ENCODE measurements at regions not wholly inside any gene's neighbourhood (a gene's known extent, or its start where the extent isn't known, plus 50 kb on each side); places are given as distances from the start of the nearest gene placed in this dataset.

- no peaks in the 10 kb centered on the region for H3K4me1 ChIP-seq (ENCODE audit: control insufficient read depth in 1 of 2, insufficient read depth in 2 of 2, low read length in 2 of 2)
- DNase-seq (ENCODE audit: low read depth, low spot score) (no peak), ATAC-seq (no peak)
- H3K9me2 ChIP-seq (ENCODE audit: insufficient read depth): 0 out of 2 replicates have a peak, but pooled peaks cover 2% of the 10 kb centered on the region
- no peaks in the 10 kb centered on the region for H3K27me3 ChIP-seq (ENCODE audit: insufficient read depth, low read length)
- H4K20me1 ChIP-seq (ENCODE audit: insufficient read depth): no peaks in the 10 kb centered on the region
- ChIA-PET POLR2A (no interaction called here), RAD21 (ENCODE audit: low non-redundant PET in 1 of 2, low total read pairs in 2 of 2, uncharacterized antibody in 2 of 2, unreplicated experiment in 2 of 2) (no interaction called here), CTCF (no interaction called here)
- intact Hi-C loops (cut with micrococcal nuclease): no loop called here
- H3K36me3 ChIP-seq (ENCODE audit: control insufficient read depth in 1 of 2, insufficient read depth in 2 of 2, low read length in 2 of 2): no peaks in the 10 kb centered on the region
- TF ChIP-seq ZBTB33 (IDR thresholded peaks at IDR 0.05; ENCODE audit: extremely low read depth, insufficient replicate concordance, low read length) (no peak), EGR1 (IDR thresholded peaks at IDR 0.05; ENCODE audit: low read depth) (no peak), ZFX (IDR thresholded peaks at IDR 0.05) (no peak), CEBPB (IDR thresholded peaks at IDR 0.05; ENCODE audit: low read depth) (no peak), EZH2 (IDR thresholded peaks at IDR 0.05) (no peak), EZH2phosphoT487 (IDR thresholded peaks at IDR 0.05; ENCODE audit: borderline replicate concordance) (no peak)
- no peak overlapping the region for H3K4me3 ChIP-seq (replicated peaks in 1 of 2; ENCODE audit: low read depth in 1 of 2, low read length in 2 of 2)
- H3K9me3 ChIP-seq (ENCODE audit: control insufficient read depth in 1 of 2, insufficient read depth in 1 of 2, low read depth in 1 of 2, low read length in 2 of 2): no peaks in the 10 kb centered on the region
- no peak overlapping the region for H3K4me2 ChIP-seq (ENCODE audit: low read length)
- no peak overlapping the region for H2AFZ ChIP-seq (ENCODE audit: low read depth, low read length, poor library complexity, severe bottlenecking)
- BruUV-seq (replicated peaks): no TSS peak
- no peak overlapping the region for H3K9ac ChIP-seq (ENCODE audit: low read length)
- no peak overlapping the region for H3K27ac ChIP-seq (ENCODE audit: low read depth, low read length)
- no peaks in the 10 kb centered on the region for H3K79me2 ChIP-seq (ENCODE audit: insufficient read depth, low read length)
Observed at GRCh38 chr2:150752229-150752628, 264.8 kb upstream of the RND3 start.

- CTCF ChIA-PET: no interaction called here
- 0 out of 2 replicates have a peak, but pooled peaks cover 2% of the 10 kb centered on the region for H3K9me2 ChIP-seq (ENCODE audit: insufficient read depth)
- no peak overlapping the region for H3K4me3 ChIP-seq (replicated peaks in 1 of 2; ENCODE audit: low read depth in 1 of 2, low read length in 2 of 2)
- no peak overlapping the region for H2AFZ ChIP-seq (ENCODE audit: low read depth, low read length, poor library complexity, severe bottlenecking)
- H3K79me2 ChIP-seq (ENCODE audit: insufficient read depth, low read length): no peaks in the 10 kb centered on the region
- H4K20me1 ChIP-seq (ENCODE audit: insufficient read depth): no peaks in the 10 kb centered on the region
- TF ChIP-seq ATF3 (IDR thresholded peaks at IDR 0.05) (no peak), RAD21 (IDR thresholded peaks at IDR 0.05; ENCODE audit: low read depth) (no peak)
- no peak overlapping the region for H3K9ac ChIP-seq (ENCODE audit: low read length)
- H3K27ac ChIP-seq (ENCODE audit: low read depth, low read length): no peak overlapping the region
- RAD21 ChIA-PET (ENCODE audit: low non-redundant PET in 1 of 2, low total read pairs in 2 of 2, uncharacterized antibody in 2 of 2, unreplicated experiment in 2 of 2): no interaction called here
- no peaks in the 10 kb centered on the region for H3K27me3 ChIP-seq (ENCODE audit: insufficient read depth, low read length)
- DNase-seq (ENCODE audit: low read depth, low spot score) (no peak), ATAC-seq (no peak)
- H3K4me2 ChIP-seq (ENCODE audit: low read length): no peak overlapping the region
- H3K9me3 ChIP-seq (ENCODE audit: control insufficient read depth in 1 of 2, insufficient read depth in 1 of 2, low read depth in 1 of 2, low read length in 2 of 2): no peaks in the 10 kb centered on the region
- no TSS peak for BruUV-seq (replicated peaks)
- POLR2A ChIA-PET: no interaction called here
- H3K36me3 ChIP-seq (ENCODE audit: control insufficient read depth in 1 of 2, insufficient read depth in 2 of 2, low read length in 2 of 2): no peaks in the 10 kb centered on the region
- no peaks in the 10 kb centered on the region for H3K4me1 ChIP-seq (ENCODE audit: control insufficient read depth in 1 of 2, insufficient read depth in 2 of 2, low read length in 2 of 2)
- intact Hi-C loops (cut with micrococcal nuclease): no loop called here
Observed at GRCh38 chr2:150750720-150751119, 263.3 kb upstream of the RND3 start.
